Activated naive CD8-positive, alpha-beta T cell treated with anti-CD3 and anti-CD28 coated beads, Interleukin-2, amount 50 U/mL, for 24 hours (primary cell): ENCODE measurements at regions not wholly inside any gene's neighbourhood (a gene's known extent, or its start where the extent isn't known, plus 50 kb on each side); places are given as distances from the start of the nearest gene placed in this dataset.

Source experiments
- ATAC-seq: fragments of 150-1000 bp; cut with Tn5 transposase; one replicate; pipeline ENCODE4 v1.10.0; 2021
- DNase-seq: peaks from one replicate; pipeline ENCODE4 v3.0.0; 2021
- H3K27ac Mint-ChIP-seq: one replicate; pipeline ENCODE4 v1.8.0; 2021; ENCODE audit warnings: mild to moderate bottlenecking, mixed read lengths
- H3K27me3 Mint-ChIP-seq: one replicate; pipeline ENCODE4 v1.8.0; 2021; ENCODE audit warnings: mixed read lengths
- H3K36me3 Mint-ChIP-seq: one replicate; pipeline ENCODE4 v1.8.0; 2021; ENCODE audit warnings: low read depth, mixed read lengths
- H3K4me1 Mint-ChIP-seq: one replicate; pipeline ENCODE4 v1.8.0; 2021; ENCODE audit warnings: mixed read lengths
- H3K4me3 Mint-ChIP-seq: one replicate; pipeline ENCODE4 v1.8.0; 2021; ENCODE audit warnings: mild to moderate bottlenecking, moderate library complexity, mixed read lengths
- H3K9me3 Mint-ChIP-seq: one replicate; pipeline ENCODE4 v1.8.0; 2021; ENCODE audit warnings: mixed read lengths

DNA sequence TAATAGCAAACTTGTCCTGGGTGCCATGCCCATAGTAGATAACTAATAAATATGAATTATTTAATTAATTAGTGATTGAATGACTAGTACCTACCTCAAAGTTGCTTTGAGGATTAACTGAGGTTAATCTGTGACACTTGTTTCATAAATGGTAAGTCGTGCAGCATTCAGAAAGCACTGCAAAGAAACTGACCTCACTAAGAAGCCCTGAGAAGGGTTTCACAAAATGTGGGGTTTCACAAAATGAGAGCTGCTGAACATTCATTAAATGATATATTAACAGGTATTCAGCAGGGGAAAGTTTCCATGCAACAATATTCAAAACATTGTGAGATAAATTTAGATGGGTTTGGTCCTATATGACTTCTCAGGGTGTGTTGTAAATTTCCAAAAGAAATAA is 236.2 kb downstream of the OSR1 start:
- no peak for DNase-seq
- Mint-ChIP-seq H3K27me3 (no peaks in the 10 kb centered on the region), H3K36me3 (peaks cover 2% of the 10 kb centered on the region), H3K27ac (no peak overlapping the region), H3K4me3 (no peak overlapping the region), H3K4me1 (no peaks in the 10 kb centered on the region), H3K9me3 (peaks cover 6% of the 10 kb centered on the region)
- no peak for ATAC-seq

- Mint-ChIP-seq H3K4me3 (no peak overlapping the region), H3K4me1 (no peaks in the 10 kb centered on the region), H3K36me3 (peaks cover 2% of the 10 kb centered on the region), H3K27ac (no peak overlapping the region), H3K9me3 (peaks cover 7% of the 10 kb centered on the region), H3K27me3 (no peaks in the 10 kb centered on the region)
- no peak for DNase-seq
- ATAC-seq: no peak
Measured at GRCh38 chr2:19120941-19121750, 237.3 kb downstream of the OSR1 start.

DNA sequence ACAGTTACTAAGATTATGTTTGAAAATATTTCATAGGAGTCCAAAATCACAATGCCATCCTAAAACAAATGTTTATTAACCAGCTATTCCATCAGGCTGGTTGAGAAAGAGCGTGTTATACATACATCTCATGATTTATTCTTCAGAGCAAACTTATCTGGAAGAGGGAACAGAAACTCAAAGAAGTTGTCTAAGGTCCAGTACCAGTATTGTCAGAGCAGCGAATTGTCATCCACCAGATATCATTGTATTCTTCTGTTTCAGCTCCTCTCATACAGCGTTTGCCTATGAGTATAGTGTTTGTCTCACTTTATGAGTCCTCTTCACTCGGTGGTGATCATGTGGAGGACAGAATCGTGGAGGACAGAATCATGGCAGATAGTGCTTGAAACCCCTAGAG is 238.2 kb downstream of the OSR1 start:
- H3K4me1 Mint-ChIP-seq: no peaks in the 10 kb centered on the region
- no peak overlapping the region for H3K27ac Mint-ChIP-seq
- peaks cover 7% of the 10 kb centered on the region for H3K9me3 Mint-ChIP-seq

DNA sequence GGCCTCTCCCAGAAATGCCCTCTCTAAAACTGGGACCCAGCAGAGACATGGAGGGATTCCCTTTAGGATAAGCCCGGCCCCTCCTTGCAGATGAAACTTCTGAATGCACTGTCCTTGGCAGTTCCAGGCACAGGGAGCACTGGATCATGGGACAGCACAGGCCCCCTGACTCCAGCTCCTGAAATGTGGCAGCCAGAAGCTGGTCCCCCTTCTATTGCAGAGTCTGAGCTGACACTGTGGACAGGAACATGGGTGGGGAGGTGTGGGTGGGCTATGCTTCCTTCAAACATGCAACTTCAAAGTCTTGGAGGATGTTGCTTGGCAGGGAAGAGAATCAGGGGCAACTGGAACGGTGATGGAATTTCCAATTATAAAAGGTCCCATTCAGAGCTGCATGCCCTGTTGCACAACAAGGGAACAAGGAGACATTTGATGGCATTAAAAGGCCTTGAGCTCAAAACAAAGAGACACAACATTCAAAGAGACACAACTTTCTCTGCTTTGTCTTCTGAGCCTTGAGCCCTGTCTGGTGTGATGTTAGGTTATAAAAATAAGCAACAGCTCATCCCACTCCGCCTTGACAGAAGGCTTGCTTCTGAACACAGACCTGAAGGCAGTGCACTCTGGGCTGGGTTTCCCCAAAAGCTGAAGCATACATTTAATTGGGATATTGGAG is 239.0 kb downstream of the OSR1 start:
- DNase-seq (no peak), ATAC-seq (no peak)
- Mint-ChIP-seq H3K36me3 (peaks cover 2% of the 10 kb centered on the region), H3K9me3 (peaks cover 7% of the 10 kb centered on the region), H3K4me3 (no peak overlapping the region), H3K27me3 (no peaks in the 10 kb centered on the region), H3K4me1 (no peaks in the 10 kb centered on the region), H3K27ac (no peak overlapping the region)

More for the DNA sequence above, 238.2 kb downstream of the OSR1 start:
- DNase-seq (no peak), ATAC-seq (no peak)
- Mint-ChIP-seq H3K4me3 (no peak overlapping the region), H3K27me3 (no peaks in the 10 kb centered on the region), H3K36me3 (peaks cover 2% of the 10 kb centered on the region)

- H3K4me3 Mint-ChIP-seq: no peak overlapping the region
- peaks cover 2% of the 10 kb centered on the region for H3K36me3 Mint-ChIP-seq
- no peaks in the 10 kb centered on the region for H3K27me3 Mint-ChIP-seq
- peaks cover 7% of the 10 kb centered on the region for H3K9me3 Mint-ChIP-seq
- no peak overlapping the region for H3K27ac Mint-ChIP-seq
- no peaks in the 10 kb centered on the region for H3K4me1 Mint-ChIP-seq
- DNase-seq (no peak), ATAC-seq (no peak)
Measured at GRCh38 chr2:19116918-19117317, 241.5 kb downstream of the OSR1 start.

GRCh38 chr2:19114754-19115231 is 243.6 kb downstream of the OSR1 start:
- Mint-ChIP-seq H3K27ac (no peak overlapping the region), H3K9me3 (peaks cover 7% of the 10 kb centered on the region), H3K4me1 (no peaks in the 10 kb centered on the region), H3K36me3 (peaks cover 2% of the 10 kb centered on the region), H3K4me3 (no peak overlapping the region), H3K27me3 (no peaks in the 10 kb centered on the region)
- DNase-seq: no peak
- ATAC-seq: no peak

- Mint-ChIP-seq H3K4me1 (no peaks in the 10 kb centered on the region), H3K27ac (no peak overlapping the region), H3K4me3 (no peak overlapping the region), H3K9me3 (peaks cover 7% of the 10 kb centered on the region), H3K27me3 (no peaks in the 10 kb centered on the region), H3K36me3 (peaks cover 2% of the 10 kb centered on the region)
- ATAC-seq (no peak), DNase-seq (no peak)
Measured at GRCh38 chr2:19114126-19114525, 244.3 kb downstream of the OSR1 start.

DNA sequence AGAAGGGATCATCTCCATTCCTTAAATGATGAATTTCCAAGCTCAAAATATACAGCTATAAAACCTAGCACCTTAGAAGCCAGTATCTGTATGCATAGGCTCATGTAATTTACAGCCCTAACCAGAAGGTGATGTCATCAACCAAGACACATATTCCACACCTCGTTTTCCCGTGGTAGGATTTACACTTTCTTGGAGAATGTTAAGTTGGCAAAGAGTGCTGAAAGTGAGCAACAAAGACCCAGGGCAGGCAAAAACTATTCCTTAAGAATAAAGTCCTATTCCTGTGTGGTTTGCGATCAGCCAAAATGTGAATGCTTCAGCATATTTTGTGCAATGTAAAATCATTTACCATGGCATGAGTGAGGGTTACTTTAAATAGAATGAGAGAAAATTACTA is 247.1 kb downstream of the OSR1 start:
- Mint-ChIP-seq H3K27ac (no peak overlapping the region), H3K9me3 (no peaks in the 10 kb centered on the region), H3K4me3 (no peak overlapping the region), H3K27me3 (peaks cover 3% of the 10 kb centered on the region), H3K4me1 (no peaks in the 10 kb centered on the region), H3K36me3 (no peaks in the 10 kb centered on the region)
- DNase-seq: no peak
- ATAC-seq: no peak

GRCh38 chr2:19109518-19109917 is 248.9 kb downstream of the OSR1 start:
- H3K4me3 Mint-ChIP-seq: no peak overlapping the region

GRCh38 chr2:19106376-19106775 is 252.0 kb downstream of the OSR1 start:
- no peaks in the 10 kb centered on the region for H3K36me3 Mint-ChIP-seq
- no peak overlapping the region for H3K27ac Mint-ChIP-seq
- DNase-seq: no peak
- peaks cover 3% of the 10 kb centered on the region for H3K27me3 Mint-ChIP-seq
- peaks cover 4% of the 10 kb centered on the region for H3K9me3 Mint-ChIP-seq
- H3K4me1 Mint-ChIP-seq: no peaks in the 10 kb centered on the region
- H3K4me3 Mint-ChIP-seq: no peak overlapping the region
- no peak for ATAC-seq

More at GRCh38 chr2:19109518-19109917, 248.9 kb downstream of the OSR1 start:
- H3K27me3 Mint-ChIP-seq: peaks cover 3% of the 10 kb centered on the region
- no peaks in the 10 kb centered on the region for H3K4me1 Mint-ChIP-seq
- H3K27ac Mint-ChIP-seq: no peak overlapping the region
- H3K36me3 Mint-ChIP-seq: no peaks in the 10 kb centered on the region
- peaks cover 4% of the 10 kb centered on the region for H3K9me3 Mint-ChIP-seq
- DNase-seq: no peak
- ATAC-seq: no peak

GRCh38 chr2:19104503-19104902 is 253.9 kb downstream of the OSR1 start:
- Mint-ChIP-seq H3K36me3 (no peaks in the 10 kb centered on the region), H3K9me3 (peaks cover 4% of the 10 kb centered on the region), H3K27ac (no peak overlapping the region), H3K27me3 (peaks cover 3% of the 10 kb centered on the region), H3K4me3 (no peak overlapping the region), H3K4me1 (no peaks in the 10 kb centered on the region)
- DNase-seq (no peak), ATAC-seq (no peak)

- Mint-ChIP-seq H3K36me3 (no peaks in the 10 kb centered on the region), H3K4me1 (no peaks in the 10 kb centered on the region), H3K9me3 (peaks cover 4% of the 10 kb centered on the region), H3K27ac (no peak overlapping the region), H3K4me3 (no peak overlapping the region), H3K27me3 (peaks cover 2% of the 10 kb centered on the region)
- DNase-seq: no peak
- no peak for ATAC-seq
Measured at GRCh38 chr2:19102696-19103423, 255.6 kb downstream of the OSR1 start.

DNA sequence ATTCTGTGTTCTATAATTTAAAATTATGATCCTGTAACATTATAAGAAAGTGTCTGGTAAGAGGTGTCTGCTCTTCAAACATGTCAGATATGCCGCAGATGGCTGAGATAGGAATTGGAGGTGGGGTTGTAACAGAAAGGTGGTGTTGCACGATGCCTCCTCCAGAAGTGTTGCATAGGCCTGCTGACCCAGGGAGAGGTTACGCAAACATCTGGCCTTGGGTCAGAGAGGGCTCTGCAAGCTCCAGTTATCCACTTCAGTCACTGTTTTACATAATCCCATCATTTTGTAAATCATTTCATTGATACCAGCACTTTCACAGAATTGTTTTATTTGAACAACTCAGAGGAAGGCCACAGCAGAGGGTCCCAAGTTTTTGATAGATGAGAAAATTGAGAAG is 256.5 kb downstream of the OSR1 start:
- H3K36me3 Mint-ChIP-seq: no peaks in the 10 kb centered on the region
- H3K4me1 Mint-ChIP-seq: no peaks in the 10 kb centered on the region
- no peak for DNase-seq
- no peak overlapping the region for H3K4me3 Mint-ChIP-seq
- no peaks in the 10 kb centered on the region for H3K27me3 Mint-ChIP-seq
- ATAC-seq: no peak
- H3K27ac Mint-ChIP-seq: no peak overlapping the region
- peaks cover 4% of the 10 kb centered on the region for H3K9me3 Mint-ChIP-seq

GRCh38 chr2:19100570-19100969 is 257.9 kb downstream of the OSR1 start:
- no peaks in the 10 kb centered on the region for H3K36me3 Mint-ChIP-seq
- no peaks in the 10 kb centered on the region for H3K4me1 Mint-ChIP-seq
- DNase-seq (no peak), ATAC-seq (no peak)
- no peaks in the 10 kb centered on the region for H3K27me3 Mint-ChIP-seq
- H3K9me3 Mint-ChIP-seq: peaks cover 6% of the 10 kb centered on the region
- H3K27ac Mint-ChIP-seq: no peak overlapping the region
- H3K4me3 Mint-ChIP-seq: no peak overlapping the region

DNA sequence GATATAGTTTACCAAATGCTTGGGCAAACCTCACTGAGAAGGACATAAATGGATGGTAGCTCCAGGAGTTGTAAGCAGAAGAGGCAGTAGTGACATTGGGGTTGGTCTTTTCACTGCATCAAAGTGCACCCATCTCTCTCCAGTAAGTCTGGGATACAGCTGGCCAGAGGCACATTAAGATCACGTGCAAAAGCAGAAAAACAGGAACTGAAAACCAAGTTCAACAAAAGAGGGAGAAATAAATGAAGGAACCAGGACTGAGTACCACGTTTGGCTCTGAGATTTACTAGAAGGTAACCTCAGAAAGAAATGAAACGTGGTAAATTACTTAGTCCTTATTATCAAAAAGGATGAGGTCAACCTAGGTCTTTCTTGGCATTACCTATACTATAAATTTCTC is 259.2 kb downstream of the OSR1 start:
- no peaks in the 10 kb centered on the region for H3K4me1 Mint-ChIP-seq
- ATAC-seq (no peak), DNase-seq (no peak)
- peaks cover 4% of the 10 kb centered on the region for H3K9me3 Mint-ChIP-seq
- H3K36me3 Mint-ChIP-seq: no peaks in the 10 kb centered on the region
- no peak overlapping the region for H3K27ac Mint-ChIP-seq
- no peaks in the 10 kb centered on the region for H3K27me3 Mint-ChIP-seq
- no peak overlapping the region for H3K4me3 Mint-ChIP-seq
